Hepatocyte (in vitro differentiated cells): ENCODE measurements at regions not wholly inside any gene's neighbourhood (a gene's known extent, or its start where the extent isn't known, plus 50 kb on each side); places are given as distances from the start of the nearest gene placed in this dataset.

ENCODE experiments used
- DNase-seq: peaks from one replicate; pipeline ENCODE4 v3.0.0-alpha.2; 2016; ENCODE audit warnings: low spot score
- H2AFZ ChIP-seq: fragments of 200-600 bp; sonication (generic); 2 replicates; pipeline ENCODE4 v1.6.0; 2016; ENCODE audit warnings: antibody characterized with exemption, mild to moderate bottlenecking
- H3K27ac ChIP-seq: fragments of 200-600 bp; sonication (generic); 2 replicates; pipeline ENCODE4 v1.5.1; 2016; ENCODE audit warnings: mild to moderate bottlenecking
- H3K27me3 ChIP-seq: fragments of 200-600 bp; sonication (generic); 2 replicates; pipeline ENCODE4 v1.6.1; 2016
- H3K36me3 ChIP-seq: fragments of 200-600 bp; sonication (generic); replicated peaks from 2 replicates; pipeline ENCODE4 v1.5.1; 2016; ENCODE audit warnings: low read depth; ENCODE audit not compliant: insufficient read depth
- H3K4me1 ChIP-seq: fragments of 200-600 bp; sonication (generic); 2 replicates; pipeline ENCODE4 v1.5.1; 2016; ENCODE audit warnings: mild to moderate bottlenecking, moderate library complexity; ENCODE audit not compliant: insufficient read depth
- H3K4me2 ChIP-seq: fragments of 200-600 bp; sonication (generic); 2 replicates; pipeline ENCODE4 v1.6.0; 2016
- H3K4me3 ChIP-seq: fragments of 200-600 bp; sonication (generic); 2 replicates; pipeline ENCODE4 v1.5.1; 2016; ENCODE audit warnings: mild to moderate bottlenecking
- H3K79me2 ChIP-seq: fragments of 200-600 bp; sonication (generic); 2 replicates; pipeline ENCODE4 v1.6.0; 2017; ENCODE audit warnings: mild to moderate bottlenecking
- H3K9me2 ChIP-seq: fragments of 200-600 bp; sonication (generic); replicated peaks from 2 replicates; pipeline ENCODE4 v1.6.0; 2017; ENCODE audit warnings: mild to moderate bottlenecking; ENCODE audit not compliant: insufficient read depth
- H3K9me3 ChIP-seq: fragments of 200-600 bp; sonication (generic); 2 replicates; pipeline ENCODE4 v1.5.1; 2016; ENCODE audit warnings: low read depth, mild to moderate bottlenecking
- H4K20me1 ChIP-seq: fragments of 200-600 bp; sonication (generic); 2 replicates; pipeline ENCODE4 v1.6.0; 2016; ENCODE audit warnings: mild to moderate bottlenecking; ENCODE audit not compliant: insufficient read depth, poor library complexity, severe bottlenecking
- CTCF ChIP-seq: fragments of 200-600 bp; sonication (generic); IDR thresholded peaks from 2 replicates; pipeline ENCODE4 v1.5.1; 2016; ENCODE audit warnings: antibody characterized with exemption, mild to moderate bottlenecking; ENCODE audit not compliant: poor library complexity
- EZH2 ChIP-seq: fragments of 200-600 bp; sonication (generic); IDR thresholded peaks from 2 replicates; pipeline ENCODE4 v1.6.1; 2016; ENCODE audit warnings: antibody characterized with exemption, mild to moderate bottlenecking, borderline replicate concordance
- EZH2phosphoT487 ChIP-seq: fragments of 200-600 bp; sonication (generic); IDR thresholded peaks from one replicate; pipeline ENCODE4 v1.6.1; 2018; ENCODE audit warnings: antibody characterized with exemption, mild to moderate bottlenecking, low read depth, moderate library complexity; ENCODE audit not compliant: unreplicated experiment, severe bottlenecking
- WGBS: methylation state at CpG from one replicate; pipeline ENCODE4 v1.1.6; 2016; ENCODE audit warnings: low lambda C conversion rate; ENCODE audit errors: missing lambda C conversion rate; 5-methylcytosine and 5-hydroxymethylcytosine counted together

- Histone ChIP-seq H3K4me1 (peaks cover 5% of the 10 kb centered on the region), H3K27ac (no peak overlapping the region), H4K20me1 (no peaks in the 10 kb centered on the region), H3K9me2 (no peaks in the 10 kb centered on the region), H3K4me3 (no peak overlapping the region), H3K36me3 (no peaks in the 10 kb centered on the region), H3K79me2 (no peaks in the 10 kb centered on the region), H3K9me3 (no peaks in the 10 kb centered on the region), H2AFZ (no peak overlapping the region), H3K4me2 (no peak overlapping the region), H3K27me3 (no peaks in the 10 kb centered on the region)
- TF ChIP-seq EZH2phosphoT487 = no peak
- no peak for TF ChIP-seq EZH2
- TF ChIP-seq CTCF = no peak
- 91% methylated on average over 2 of the region's 2 CpGs for WGBS
- DNase-seq = no peak
Observed at GRCh38 chr2:12935222-12935621, 218.5 kb downstream of the TRIB2 start.

GRCh38 chr2:12935796-12936195, 219.1 kb downstream of the TRIB2 start:
- Histone ChIP-seq H3K36me3 (no peaks in the 10 kb centered on the region), H3K9me2 (no peaks in the 10 kb centered on the region), H3K4me1 (peaks cover 5% of the 10 kb centered on the region), H3K4me3 (no peak overlapping the region), H3K79me2 (no peaks in the 10 kb centered on the region), H3K4me2 (no peak overlapping the region), H2AFZ (no peak overlapping the region), H4K20me1 (no peaks in the 10 kb centered on the region), H3K27ac (no peak overlapping the region), H3K9me3 (no peaks in the 10 kb centered on the region), H3K27me3 (no peaks in the 10 kb centered on the region)
- DNase-seq = no peak
- TF ChIP-seq EZH2phosphoT487 (no peak), EZH2 (no peak), CTCF (no peak)
- WGBS = 90% methylated on average over 6 of the region's 6 CpGs

- Histone ChIP-seq H3K4me1 (no peaks in the 10 kb centered on the region), H3K9me3 (no peaks in the 10 kb centered on the region), H3K9me2 (no peaks in the 10 kb centered on the region), H3K27me3 (peaks cover 3% of the 10 kb centered on the region), H4K20me1 (no peaks in the 10 kb centered on the region), H3K4me2 (no peak overlapping the region), H3K36me3 (no peaks in the 10 kb centered on the region), H2AFZ (no peak overlapping the region), H3K4me3 (no peak overlapping the region), H3K27ac (no peak overlapping the region), H3K79me2 (no peaks in the 10 kb centered on the region)
- DNase-seq = no peak
- TF ChIP-seq EZH2phosphoT487 (no peak), EZH2 (no peak), CTCF (no peak)
Observed at GRCh38 chr2:12941203-12941602, 224.5 kb downstream of the TRIB2 start.
